ENCODE measurements at regions not wholly inside any gene's neighbourhood (a gene's known extent, or its start where the extent isn't known, plus 50 kb on each side); places are given as distances from the start of the nearest gene placed in this dataset.

DNA sequence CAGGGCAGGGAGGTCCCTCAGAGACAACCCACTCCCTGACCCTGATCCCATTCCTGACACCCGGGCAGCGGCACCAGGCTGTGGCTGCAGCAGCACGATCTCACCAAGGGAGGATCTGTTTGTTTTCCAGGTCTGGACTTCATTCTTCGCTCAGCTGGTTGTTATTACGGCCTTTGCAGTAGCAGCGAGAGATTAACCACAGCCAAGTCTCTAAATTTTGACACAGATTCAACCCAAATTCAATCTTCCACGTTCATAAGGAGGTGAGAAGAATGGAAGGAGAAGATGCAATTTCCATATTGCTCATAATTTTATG, 91.1 kb upstream of the THBS2 start:
- intact Hi-C loops (cut with micrococcal nuclease): no loop called here
- no peak overlapping the region for H3K9ac ChIP-seq (ENCODE audit: low read length)
- no peaks in the 10 kb centered on the region for H3K36me3 ChIP-seq (ENCODE audit: control insufficient read depth in 1 of 2, insufficient read depth in 2 of 2, low read length in 2 of 2)
- no peaks in the 10 kb centered on the region for H4K20me1 ChIP-seq (ENCODE audit: insufficient read depth)
- TF ChIP-seq CEBPB (IDR thresholded peaks at IDR 0.05; ENCODE audit: low read depth) (no peak), MAX (IDR thresholded peaks at IDR 0.05) (no peak), REST (IDR thresholded peaks at IDR 0.05; ENCODE audit: low read depth) (no peak), EGR1 (IDR thresholded peaks at IDR 0.05; ENCODE audit: low read depth) (no peak), ZBTB33 (IDR thresholded peaks at IDR 0.05; ENCODE audit: extremely low read depth, insufficient replicate concordance, low read length) (no peak), POLR2AphosphoS5 (IDR thresholded peaks at IDR 0.05; ENCODE audit: low read depth, low read length) (no peak), CTCF (IDR thresholded peaks at IDR 0.05 in 2 of 3, conservative IDR thresholded peaks at IDR 0.05 in 1 of 3; ENCODE audit: borderline replicate concordance in 1 of 3, insufficient read depth in 1 of 3, low read depth in 2 of 3, low read length in 2 of 3) (no peak), POLR2A (IDR thresholded peaks at IDR 0.05; ENCODE audit: borderline replicate concordance, extremely low read depth, insufficient read depth, insufficient read length) (no peak), SRF (IDR thresholded peaks at IDR 0.05; ENCODE audit: low read depth) (no peak), RAD21 (IDR thresholded peaks at IDR 0.05; ENCODE audit: low read depth) (no peak), ELF1 (IDR thresholded peaks at IDR 0.05; ENCODE audit: borderline replicate concordance, low read depth) (no peak), SP1 (IDR thresholded peaks at IDR 0.05; ENCODE audit: low read depth) (no peak), TCF7L2 (IDR thresholded peaks at IDR 0.05; ENCODE audit: borderline replicate concordance, extremely low read depth, insufficient read depth, insufficient read length) (no peak), CBX3 (IDR thresholded peaks at IDR 0.05; ENCODE audit: low read depth) (no peak), EZH2 (IDR thresholded peaks at IDR 0.05) (no peak), ZFX (IDR thresholded peaks at IDR 0.05) (no peak), EZH2phosphoT487 (IDR thresholded peaks at IDR 0.05; ENCODE audit: borderline replicate concordance) (no peak)
- H3K4me2 ChIP-seq (ENCODE audit: low read length): no peak overlapping the region
- H3K4me3 ChIP-seq (replicated peaks in 1 of 2; ENCODE audit: low read depth in 1 of 2, low read length in 2 of 2): no peak overlapping the region
- no peaks in the 10 kb centered on the region for H3K27me3 ChIP-seq (ENCODE audit: insufficient read depth, low read length)
- ATAC-seq (no peak), DNase-seq (ENCODE audit: low read depth, low spot score) (no peak)
- BruUV-seq (replicated peaks): no TSS peak
- no peaks in the 10 kb centered on the region for H3K9me3 ChIP-seq (ENCODE audit: control insufficient read depth in 1 of 2, insufficient read depth in 1 of 2, low read depth in 1 of 2, low read length in 2 of 2)
- ChIA-PET POLR2A (no interaction called here), CTCF (no interaction called here), RAD21 (ENCODE audit: low non-redundant PET in 1 of 2, low total read pairs in 2 of 2, uncharacterized antibody in 2 of 2, unreplicated experiment in 2 of 2) (no interaction called here)
- no peak overlapping the region for H3K27ac ChIP-seq (ENCODE audit: low read depth, low read length)
- no peaks in the 10 kb centered on the region for H3K79me2 ChIP-seq (ENCODE audit: insufficient read depth, low read length)
- H2AFZ ChIP-seq (ENCODE audit: low read depth, low read length, poor library complexity, severe bottlenecking): no peak overlapping the region
- H3K9me2 ChIP-seq (ENCODE audit: insufficient read depth): no peaks in the 10 kb centered on the region
- peaks cover 10 to 13% of the 10 kb centered on the region in 2 experiments; a peak in 3 of 4 replicates for H3K4me1 ChIP-seq (ENCODE audit: control insufficient read depth in 1 of 2, insufficient read depth in 2 of 2, low read length in 2 of 2)
